Embryonic facial prominence (tissue), 1 donor: ENCODE measurements at regions not wholly inside any gene's neighbourhood (a gene's known extent, or its start where the extent isn't known, plus 50 kb on each side); places are given as distances from the start of the nearest gene placed in this dataset.
A peak's percentile ranks its signal among the peaks of the same experiment; 100 is the strongest.
"Not testable (repeated sequence)": the region's sequence is repeated elsewhere in the genome, so short reads cannot be mapped to it uniquely, and the experiment has no call there.

Experiments
- DNase-seq: peaks from one replicate; pipeline ENCODE4 v3.0.0-alpha.2; 2016; ENCODE audit errors: extremely low spot score

DNA sequence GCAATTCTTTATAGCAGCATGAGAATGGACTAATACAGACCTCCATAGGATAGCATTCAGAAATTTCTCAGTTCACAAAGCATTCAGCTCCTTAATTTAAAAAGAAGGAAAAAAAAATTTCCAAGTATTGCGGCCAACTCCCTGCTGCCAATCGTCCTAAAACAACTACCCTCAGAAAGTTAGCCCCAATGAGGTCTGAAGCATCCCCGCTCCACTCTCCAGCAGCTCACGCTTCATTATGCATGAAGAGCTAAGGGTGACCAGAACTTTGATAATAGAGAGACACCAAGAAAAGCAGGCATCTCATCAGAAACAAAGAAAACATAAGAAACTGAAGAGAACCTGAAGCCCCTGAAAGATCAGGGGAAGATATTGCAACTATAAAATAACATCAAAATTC lies 172.8 kb upstream of the NUDT4 start:
- DNase-seq, result no peak

DNA sequence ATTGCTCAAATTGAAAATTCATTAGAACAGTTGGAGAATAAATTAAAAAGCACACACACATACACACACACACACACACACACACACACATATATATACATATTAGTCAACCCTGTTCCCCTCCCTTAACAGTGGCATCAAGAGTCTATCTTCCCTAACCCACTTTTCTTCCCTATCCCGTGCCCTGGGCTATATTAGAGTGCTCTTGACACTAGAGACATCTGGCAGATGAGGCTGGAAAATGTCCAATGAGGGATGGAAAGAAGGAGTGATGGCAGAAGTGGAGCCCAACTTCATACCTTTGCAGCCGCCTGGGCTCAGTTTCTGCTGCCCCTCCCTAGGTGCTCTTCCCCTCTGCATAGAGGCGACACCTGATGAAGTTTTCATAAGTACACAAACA lies 172.4 kb upstream of the NUDT4 start:
- DNase-seq, result no peak

DNA sequence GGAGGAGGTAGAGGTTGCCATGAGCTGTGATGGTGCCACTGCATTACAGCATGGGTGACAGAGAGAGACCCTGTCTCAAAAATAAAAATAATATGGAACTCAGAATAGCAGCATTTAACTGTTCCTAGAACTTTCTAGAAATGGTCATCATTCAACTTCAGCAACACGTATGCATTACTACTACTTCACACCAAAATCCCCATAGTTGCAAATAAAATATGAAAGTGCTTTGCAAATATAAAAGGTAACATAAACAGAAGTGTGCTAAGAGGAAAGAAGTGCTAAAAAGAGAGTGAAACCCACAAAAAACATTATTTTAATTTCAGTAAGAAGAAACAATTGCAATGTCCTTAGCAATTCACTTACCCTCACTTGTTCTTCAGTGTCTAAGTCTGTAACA lies 169.7 kb upstream of the NUDT4 start:
- no peak for DNase-seq

DNA sequence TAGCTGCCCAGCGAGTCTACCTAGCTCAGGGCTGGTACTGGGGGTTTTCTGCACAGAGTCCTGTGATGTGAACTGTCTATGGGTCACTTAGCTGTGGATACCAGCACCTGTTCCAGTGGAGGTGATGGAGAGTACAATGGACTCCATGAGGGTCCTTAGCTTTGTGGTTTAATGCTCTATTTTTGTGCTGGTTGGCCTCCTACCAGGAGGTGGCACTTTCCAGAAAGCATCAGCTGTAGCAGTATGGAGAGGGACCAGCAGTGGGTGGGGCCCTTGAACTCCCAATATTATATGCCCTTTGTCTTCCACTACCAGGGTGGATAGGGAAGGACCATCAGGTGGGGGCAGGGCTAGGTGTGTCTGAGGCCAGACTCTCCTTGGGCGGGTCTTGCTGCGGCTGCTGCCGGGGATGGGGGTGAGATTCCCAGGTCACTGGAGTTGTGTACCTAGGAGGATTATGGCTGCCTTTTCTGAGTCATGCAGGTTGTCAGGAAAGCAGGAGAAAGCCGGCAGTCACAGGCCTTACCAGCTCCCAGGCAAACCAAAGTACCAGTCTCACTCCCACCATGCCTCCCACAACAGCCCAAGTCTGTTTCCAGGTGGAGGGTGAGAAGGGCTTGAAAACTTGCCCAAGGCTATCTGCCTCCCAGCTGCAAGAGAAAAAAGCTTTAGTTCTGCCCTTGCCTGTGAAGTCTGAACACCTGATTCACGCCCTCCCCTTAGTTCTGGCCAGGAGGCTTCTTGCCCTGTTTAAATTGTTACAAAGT lies 163.0 kb upstream of the NUDT4 start:
- no peak for DNase-seq

DNA sequence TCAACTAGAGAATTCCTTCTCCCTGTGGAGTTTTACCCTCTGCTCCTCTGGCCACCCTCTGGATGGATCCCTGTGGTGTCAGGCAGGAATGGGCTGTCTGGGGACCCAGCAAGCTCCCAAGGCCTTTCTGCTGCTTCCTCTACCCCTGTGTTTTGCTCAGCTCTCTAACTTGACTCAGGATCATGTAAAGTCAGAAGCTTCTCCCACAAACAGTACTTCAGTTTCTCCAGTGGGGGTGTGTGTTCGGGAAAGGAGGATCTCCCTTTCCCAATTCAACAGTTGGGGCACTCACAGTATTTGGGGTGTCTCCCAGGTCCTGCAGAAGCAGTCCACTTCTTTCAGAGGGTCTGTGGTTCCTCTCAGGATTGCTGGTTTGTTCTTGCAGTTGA lies 162.4 kb upstream of the NUDT4 start:
- no peak for DNase-seq

DNA sequence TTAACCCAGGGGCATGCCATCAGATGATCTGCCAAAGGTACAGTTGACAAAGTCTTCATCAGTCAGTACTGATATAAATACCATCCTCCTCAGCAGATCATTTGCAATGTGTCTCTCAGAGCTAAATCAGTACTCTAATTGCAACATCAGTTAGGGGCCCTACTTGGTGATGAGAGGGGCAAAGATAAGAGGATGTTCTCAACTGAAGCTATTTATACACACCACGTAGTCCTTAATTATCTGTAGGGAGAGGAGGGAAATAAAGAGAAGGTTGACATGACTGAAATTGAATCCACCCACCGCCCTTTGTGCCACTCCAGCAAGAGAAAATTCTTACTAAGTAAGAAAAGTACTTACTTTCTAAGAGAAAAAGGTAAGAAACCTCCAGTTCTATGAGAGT lies 157.8 kb upstream of the NUDT4 start:
- no peak for DNase-seq

DNA sequence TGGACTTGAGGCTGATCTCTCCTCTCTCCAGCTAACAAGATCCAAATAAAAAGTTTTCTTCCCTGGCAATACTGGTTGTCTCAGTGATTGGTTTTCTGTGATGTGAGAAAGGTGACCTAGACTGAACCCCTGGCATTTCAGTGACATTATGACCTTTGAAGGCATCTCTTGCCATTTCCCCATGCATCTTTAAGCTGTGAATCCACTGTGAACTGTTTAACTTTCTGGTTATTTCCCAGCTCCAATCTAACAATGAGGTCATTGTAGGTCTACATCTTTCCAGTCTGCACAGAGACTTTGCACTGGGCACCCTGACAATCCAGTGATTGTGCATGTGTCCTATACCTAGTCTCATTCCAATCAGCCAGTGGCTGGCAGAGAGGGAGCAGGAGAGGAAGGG lies 155.9 kb upstream of the NUDT4 start:
- no peak for DNase-seq

DNA sequence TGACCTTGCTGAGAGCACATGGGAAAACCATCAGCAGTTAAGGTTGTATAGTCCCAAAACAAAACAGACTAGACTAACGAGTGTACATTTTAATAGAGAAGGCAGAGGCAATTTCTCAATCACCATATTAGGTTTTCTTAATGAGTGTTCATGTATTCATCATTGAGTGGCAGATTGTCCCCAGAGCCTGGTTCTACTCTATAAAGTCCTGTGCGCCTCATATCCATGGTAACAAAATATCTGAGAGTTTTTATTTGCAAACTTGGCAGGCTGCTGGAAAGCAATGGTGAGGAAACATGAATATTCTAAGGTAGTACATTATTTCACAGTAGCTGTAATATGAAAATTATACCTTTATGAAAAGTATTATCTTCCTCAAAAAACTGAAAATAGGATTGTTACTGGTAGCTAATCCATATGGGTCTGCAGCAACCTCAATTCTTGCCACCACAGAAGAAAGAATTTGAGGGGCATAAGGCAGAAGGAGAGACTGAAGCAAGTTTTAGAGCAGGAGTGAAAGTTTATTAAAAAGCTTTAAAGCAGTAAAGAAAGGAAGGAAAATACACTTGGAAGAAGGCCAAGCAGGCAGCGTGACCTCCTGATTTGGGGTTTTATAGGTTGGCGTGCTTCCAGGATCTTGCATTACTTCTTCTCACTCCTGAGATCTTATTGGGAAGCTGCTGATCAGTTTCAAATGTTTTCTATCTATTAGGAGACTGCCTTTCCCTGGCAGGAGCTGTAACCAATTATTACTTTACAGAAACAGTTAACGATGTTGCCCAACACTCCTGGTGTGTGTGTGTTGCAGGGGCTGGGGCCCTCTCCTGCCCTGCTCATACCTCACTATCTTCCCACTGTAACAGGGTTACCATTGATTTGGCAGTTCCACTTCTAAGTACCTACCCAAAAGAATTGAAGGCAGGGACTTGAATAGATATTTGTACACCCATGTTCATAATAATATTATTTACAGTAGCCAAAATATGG lies 154.0 kb upstream of the NUDT4 start:
- DNase-seq, result peak; percentile 25

DNA sequence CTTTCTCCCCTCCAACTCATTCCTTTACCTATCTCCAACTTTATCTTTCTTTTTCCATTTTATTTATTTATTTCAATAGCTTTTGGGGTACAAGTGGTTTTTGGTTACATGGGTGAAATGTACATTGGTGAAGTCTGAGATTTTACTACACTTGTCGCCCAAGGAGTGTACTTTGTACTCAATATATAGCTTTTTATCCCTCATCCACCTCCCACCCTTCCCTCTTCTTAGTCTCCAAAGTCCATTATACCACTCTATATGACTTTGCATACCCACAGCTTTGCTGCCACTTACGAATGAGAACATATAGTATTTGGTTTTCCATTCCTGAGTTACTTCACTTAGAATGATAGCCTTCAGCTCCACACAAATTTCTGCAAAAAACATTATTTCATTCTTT lies 152.6 kb upstream of the NUDT4 start:
- DNase-seq, result no peak

DNA sequence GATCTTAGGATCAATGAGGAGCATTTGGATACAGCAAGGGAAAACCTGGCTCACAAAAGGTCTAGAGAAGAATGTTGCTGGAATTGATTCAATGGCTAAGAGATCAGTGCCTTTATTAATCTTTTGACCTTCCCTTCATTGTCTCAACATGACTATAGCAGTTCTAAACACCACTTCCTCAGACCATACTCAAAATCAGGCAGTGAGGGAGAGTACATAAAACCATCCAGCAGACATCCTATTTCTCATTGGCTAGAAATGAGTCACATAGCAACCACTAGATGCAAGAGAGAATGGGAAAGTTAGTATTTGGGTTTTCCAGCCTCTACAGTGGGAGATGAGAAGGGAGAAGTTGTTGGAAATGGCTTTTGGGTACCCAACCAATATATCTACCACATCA lies 151.4 kb upstream of the NUDT4 start:
- DNase-seq, result no peak

DNA sequence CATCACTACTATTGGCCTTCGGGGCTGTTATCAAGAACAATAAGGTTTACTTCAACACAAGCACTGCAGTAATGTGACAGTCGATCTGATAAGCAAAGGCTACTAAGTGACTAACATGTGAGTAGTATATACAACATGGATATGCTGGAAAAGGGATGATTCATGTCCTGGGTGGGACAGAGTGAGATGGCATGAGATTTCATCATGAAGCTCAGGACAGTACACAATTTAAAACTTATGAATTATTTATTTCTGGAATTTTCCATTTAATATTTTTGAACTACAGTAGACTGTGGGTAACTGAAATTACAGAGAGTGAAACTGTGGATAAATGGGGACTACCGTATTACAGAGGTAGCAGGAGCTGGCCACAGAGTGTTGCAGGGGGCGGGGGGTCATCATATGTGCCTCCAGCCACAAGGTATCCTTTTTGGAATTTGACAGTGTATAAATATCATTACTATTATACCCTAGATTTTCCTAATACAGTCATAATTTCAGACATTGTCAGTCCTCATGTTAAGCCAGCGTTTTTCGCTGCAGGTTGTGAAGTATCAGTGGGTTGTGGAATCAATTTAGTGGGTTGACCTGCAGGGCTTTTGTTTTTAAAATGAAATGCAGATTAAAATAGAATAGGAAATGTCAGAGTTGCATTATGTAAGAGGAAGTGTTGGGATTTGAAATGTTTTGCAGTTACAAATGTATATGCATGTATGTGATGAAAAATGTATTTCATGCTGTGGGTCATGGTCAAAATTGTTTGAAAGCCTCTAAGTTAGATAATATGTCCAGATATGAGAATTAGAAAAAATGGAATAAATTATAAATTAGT lies 148.0 kb upstream of the NUDT4 start:
- no peak for DNase-seq

DNA sequence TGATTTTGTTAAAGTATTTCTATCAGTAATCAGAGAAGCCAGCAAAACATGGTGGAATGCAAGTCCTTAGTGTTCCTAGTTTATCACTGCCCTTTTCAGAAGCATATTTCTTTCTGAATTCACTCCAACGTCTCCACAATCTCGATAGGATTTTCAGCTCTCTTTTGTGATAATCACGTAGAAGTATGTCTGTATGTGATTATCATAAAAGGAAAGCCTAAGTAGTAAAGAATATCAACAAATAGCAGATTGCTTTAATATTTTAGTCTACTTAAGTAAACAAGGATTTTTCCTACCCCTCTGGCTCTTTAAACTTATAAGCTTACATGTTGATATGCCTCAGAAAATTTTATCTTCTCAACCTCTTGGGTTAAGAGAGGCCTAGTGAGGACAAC lies 147.4 kb upstream of the NUDT4 start:
- no peak for DNase-seq

DNA sequence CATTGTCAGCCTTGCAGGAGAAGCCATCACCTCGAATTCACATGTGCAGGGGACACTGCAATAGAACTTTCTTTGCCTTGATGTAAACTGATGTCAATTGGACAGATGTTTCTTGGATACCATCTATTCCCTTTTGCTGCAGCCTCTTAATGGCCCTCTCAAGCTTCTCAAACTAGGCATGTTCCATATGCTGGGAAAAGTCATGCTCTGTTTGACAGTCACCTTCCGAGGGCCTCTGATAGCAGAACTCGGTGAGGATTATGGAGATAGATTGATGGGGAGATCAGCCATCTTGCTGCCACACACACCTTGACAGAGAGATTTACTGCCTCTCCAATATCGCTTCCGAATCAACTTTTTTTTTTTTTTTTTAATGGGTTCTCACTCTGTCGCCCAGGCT lies 145.8 kb upstream of the NUDT4 start:
- DNase-seq, result no peak

DNA sequence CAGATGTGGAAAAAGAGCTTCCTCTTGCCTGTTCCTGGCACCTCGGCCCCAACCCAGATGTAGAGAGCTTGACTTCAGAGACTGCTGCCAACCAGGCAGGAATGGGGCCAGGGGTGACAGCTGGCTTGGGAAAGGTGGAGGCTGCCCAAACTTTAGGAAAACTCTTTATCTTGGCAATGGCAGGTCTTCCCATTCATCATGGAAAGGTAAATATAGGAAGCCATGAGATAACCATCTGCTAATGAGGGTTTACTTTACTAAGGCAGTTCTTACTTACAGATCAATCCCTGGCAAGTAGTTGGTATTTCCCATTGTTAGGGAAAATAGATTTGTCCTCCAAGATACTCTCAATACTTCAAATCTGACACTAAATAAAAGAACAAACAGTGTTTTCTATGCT lies 143.1 kb upstream of the NUDT4 start:
- no peak for DNase-seq

DNA sequence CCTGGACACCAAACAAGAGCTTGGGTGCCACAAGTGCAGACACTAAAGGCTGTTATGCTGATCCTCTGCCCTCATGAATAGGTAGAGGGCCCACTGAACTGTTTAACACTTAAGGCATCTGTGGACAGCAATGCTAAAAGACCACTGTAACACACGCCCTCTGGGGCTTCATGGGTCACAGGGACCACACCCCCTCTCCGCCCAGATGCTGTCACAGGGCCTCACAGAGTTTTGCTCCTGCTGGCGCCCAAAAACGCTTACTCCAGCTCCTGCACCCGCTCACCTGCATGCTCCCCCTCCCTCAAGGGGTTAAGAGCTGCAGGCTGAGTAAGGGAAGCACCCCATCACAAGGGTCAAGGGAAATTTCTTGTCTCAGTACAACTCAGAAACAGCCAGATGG lies 141.8 kb upstream of the NUDT4 start:
- no peak for DNase-seq

DNA sequence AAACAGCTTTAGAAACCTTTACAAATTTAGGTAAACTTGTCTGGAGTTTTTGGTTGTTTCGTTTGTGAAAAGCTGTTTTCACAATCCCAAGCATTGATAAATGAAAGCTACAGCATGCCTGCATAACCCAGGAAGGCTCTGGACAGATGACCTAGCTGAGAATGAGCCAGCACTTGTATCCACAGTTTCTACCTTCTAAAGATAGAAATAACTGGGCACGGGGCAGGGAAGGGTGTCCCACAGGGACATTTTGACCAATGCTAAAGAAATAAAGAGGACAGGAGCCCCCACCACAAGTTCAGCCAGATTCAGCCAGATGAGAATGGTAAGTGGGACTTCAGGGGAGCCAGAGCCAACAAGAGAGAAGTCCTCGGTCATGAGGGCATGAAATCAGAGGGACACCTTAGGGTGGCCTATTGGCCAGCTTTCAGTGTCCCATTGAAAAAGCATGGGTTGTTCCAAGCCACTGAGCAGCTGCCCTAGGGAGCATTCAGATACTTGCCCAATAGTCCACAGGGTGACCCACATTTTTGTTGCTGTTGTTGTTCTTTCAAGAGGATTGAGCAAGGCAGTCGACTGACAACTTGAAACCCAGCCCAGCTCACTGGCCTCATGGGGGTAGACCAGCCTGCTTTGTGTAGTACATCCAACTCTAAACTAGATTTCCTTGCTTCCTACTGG lies 140.3 kb upstream of the NUDT4 start:
- no peak for DNase-seq

DNA sequence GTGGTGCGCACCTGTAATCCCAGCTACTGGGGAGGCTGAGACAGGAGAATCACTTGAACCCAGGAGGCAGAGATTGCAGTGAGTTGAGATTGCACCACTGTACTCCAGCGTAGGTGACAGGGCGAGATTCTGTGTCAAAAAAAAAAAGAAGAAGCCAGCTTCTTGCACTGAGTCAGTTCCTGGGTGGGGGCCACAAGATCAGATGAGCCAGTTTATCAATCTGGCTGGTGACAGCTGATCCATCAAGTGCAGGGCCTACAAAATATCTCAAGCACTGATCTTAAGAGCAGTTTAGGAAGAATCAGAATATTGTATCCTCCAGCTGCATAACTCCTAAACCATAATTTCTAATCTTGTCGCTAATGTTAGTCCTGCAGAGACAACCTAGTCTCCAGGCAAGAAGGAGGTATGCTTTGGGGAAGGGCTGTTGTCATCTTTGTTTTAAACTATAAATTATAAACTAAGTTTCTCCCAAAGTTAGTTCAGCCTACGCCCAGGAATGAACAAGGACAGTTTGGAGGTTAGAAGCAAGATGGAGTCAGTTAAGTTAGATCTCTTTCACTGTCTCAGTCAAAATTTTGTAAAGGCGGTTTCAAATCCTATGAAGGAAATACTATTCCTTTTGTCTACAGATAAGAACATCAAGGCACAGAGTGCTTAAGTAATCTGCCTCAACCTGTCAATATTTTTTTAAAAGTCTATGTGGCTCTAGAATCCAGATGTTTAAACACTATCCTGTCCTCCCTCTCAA lies 139.0 kb upstream of the NUDT4 start:
- DNase-seq, result not testable (repeated sequence)

DNA sequence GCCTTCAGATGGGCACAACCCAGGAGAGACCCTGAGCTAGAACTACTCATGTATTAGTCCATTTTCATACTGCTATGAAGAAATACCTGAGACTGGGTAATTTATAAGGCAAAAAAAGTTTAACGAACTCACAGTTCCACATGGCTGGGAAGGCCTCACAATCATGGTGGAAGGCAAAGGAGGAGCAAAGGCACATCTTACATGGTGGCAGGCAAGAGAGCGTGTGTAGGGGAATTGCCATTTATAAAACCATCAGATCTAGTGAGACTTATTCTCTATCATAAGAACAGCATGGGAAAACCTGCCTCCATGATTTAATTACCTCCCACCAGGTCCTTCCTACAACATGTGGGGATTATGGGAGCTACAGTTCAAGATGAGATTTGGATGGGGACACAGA lies 137.9 kb upstream of the NUDT4 start:
- DNase-seq, result not testable (repeated sequence)

DNA sequence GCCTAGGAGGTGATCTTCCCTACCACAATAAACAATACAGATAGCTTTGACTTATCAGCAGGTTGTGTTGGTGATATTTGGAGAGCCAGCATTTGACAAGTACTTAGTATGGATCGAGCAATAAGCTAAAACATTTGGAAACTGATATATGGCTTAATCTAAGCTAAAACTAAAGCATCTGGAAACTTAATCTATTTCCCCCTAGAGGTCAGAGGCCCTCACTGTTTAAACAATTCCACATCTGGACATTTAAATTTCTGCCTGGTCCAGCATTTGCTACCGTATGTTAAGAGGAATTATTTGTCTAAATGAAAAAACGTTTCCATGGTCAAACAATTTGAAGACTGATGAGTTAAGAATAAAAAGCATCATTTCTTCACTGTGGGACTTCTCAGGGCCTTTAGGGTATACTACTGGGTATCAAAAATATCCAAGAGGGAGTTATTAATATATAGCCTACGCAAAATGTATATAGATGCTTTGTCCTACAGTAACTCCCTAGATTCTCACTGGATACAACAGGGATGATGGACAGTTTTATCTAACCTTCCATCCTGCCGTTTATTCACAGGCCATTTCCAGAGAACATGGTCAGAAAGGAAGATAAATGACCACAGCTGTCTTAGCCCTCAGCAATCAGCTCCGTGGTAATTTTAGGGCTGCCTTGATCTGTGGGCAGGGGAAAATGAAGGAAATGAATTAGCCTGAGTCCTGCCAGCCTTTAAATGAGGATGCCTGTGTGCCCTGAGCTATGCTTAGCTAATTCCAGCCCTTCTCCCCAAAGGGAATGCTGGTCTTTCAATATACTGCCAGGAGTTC lies 135.4 kb upstream of the NUDT4 start:
- no peak for DNase-seq

DNA sequence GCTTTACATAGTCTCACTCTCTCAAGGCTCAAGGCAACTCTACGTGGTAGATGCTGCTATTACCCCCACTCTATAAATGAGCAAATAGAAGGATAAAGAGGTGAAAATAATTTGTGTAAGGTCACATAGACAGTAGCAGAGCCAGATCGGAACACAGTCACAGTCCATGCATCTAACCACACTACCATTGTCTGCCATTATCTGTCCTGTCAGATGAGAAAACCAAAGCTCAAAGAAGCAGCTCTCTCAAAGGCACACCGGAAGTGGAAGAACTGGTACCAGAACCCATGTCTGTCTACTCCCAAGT lies 134.4 kb upstream of the NUDT4 start:
- DNase-seq, result no peak
